Thoracic aorta (tissue), 2 donors: ENCODE measurements at regions not wholly inside any gene's neighbourhood (a gene's known extent, or its start where the extent isn't known, plus 50 kb on each side); places are given as distances from the start of the nearest gene placed in this dataset.
"Not testable (repeated sequence)": the region's sequence is repeated elsewhere in the genome, so short reads cannot be mapped to it uniquely, and the experiment has no call there.

Experiments used
- ATAC-seq: fragments of 150-250 bp; one replicate; pipeline ENCODE4 v1.8.0; 2017; ENCODE audit warnings: low read depth; ENCODE audit not compliant: insufficient number of reproducible peaks, low FRiP score
- DNase-seq: peaks from one replicate; pipeline ENCODE4 v3.0.0-alpha.2; 2020; ENCODE audit warnings: low spot score
- H3K27ac ChIP-seq, 2 donors: fragments of 200-600 bp; sonication (generic); 1 replicate in 1 of 2; 2 replicates in 1 of 2; pipeline ENCODE4 v1.5.1; 2016; ENCODE audit warnings: mild to moderate bottlenecking in 2 of 2, moderate library complexity in 2 of 2
- H3K27me3 ChIP-seq: fragments of 200-600 bp; sonication (generic); replicated peaks from 2 replicates; pipeline ENCODE4 v1.6.0; 2016; ENCODE audit warnings: mild to moderate bottlenecking; ENCODE audit not compliant: insufficient read depth
- H3K36me3 ChIP-seq: fragments of 200-600 bp; sonication (generic); one replicate; pipeline ENCODE4 v1.5.1; 2016
- H3K4me1 ChIP-seq, 2 donors: fragments of 200-600 bp; sonication (generic); 1 replicate in 1 of 2; 2 replicates in 1 of 2; pipeline versions ENCODE4 v1.5.1 to v1.6.0; 2016; ENCODE audit warnings: low read depth in 2 of 2, mild to moderate bottlenecking in 1 of 2; ENCODE audit not compliant: control insufficient read depth in 1 of 2
- H3K4me3 ChIP-seq: fragments of 200-600 bp; sonication (generic); 2 replicates; pipeline ENCODE4 v1.5.1; 2016; ENCODE audit warnings: mild to moderate bottlenecking
- H3K9me3 ChIP-seq: fragments of 200-600 bp; sonication (generic); 2 replicates; pipeline ENCODE4 v1.5.1; 2016
- TF ChIP-seq, protein P1 (sequence below): fragments of 200-600 bp; sonication (generic); IDR thresholded peaks from one replicate; pipeline ENCODE4 v1.5.1; 2019; ENCODE audit warnings: antibody characterized with exemption

DNA sequence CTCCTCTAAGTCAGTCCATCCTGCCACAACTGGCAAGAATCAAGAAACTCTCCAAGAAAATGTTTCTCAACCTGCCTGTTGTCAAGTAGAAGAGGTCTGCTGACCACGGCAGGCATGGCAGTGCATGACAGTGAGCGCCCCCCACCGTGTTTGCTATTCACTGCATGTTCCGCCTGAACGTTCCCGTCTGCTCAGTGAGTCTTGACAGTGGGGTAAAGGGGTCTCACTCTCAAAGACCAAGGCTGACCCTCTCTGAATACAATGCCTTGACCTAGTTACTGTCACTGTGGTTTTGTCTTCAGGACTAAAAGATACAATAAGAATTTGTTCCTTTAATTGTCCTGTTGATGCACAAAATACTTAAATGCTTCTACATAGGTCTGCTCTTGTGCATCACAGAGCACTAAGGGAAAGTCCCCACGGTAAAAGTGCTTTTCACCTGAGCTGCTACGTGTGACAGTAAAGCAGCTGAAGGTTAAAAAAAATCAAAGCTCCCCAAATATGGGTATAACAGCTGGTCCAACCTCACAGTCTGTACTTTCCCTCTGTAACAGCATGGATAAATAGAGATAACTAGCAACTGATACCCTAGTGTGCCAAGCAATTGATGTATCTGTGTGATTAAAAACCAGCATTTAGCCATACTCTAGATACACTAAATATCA, 555.8 kb upstream of the ZNF337 start:
- not testable (repeated sequence) for H3K36me3 ChIP-seq, H3K9me3 ChIP-seq, DNase-seq, H3K27ac ChIP-seq, H3K4me1 ChIP-seq, H3K27me3 ChIP-seq, H3K4me3 ChIP-seq, ATAC-seq

DNA sequence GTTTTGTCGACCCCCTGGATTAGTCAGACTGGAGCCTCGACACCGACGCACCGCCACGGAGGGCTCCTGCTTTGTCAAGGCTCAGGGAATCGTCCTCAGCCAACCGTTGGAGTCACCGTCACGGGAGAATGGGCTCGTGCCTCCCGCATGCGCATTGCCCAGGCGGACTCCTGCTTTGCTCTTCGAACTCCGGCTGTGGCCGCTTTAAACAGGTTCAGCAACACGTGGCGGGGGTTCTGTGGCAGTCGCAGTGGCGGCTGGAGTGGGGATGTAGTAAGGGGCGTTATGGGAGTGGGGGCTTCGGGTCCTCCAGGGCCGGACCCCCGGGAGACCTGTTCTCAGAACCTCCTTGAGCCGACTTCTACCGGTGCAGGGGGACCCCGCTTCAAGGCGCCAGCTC, 554.7 kb upstream of the ZNF337 start:
- H3K27ac ChIP-seq, DNase-seq, ATAC-seq, H3K27me3 ChIP-seq, H3K4me3 ChIP-seq, H3K9me3 ChIP-seq, H3K4me1 ChIP-seq, H3K36me3 ChIP-seq: not testable (repeated sequence)

DNA sequence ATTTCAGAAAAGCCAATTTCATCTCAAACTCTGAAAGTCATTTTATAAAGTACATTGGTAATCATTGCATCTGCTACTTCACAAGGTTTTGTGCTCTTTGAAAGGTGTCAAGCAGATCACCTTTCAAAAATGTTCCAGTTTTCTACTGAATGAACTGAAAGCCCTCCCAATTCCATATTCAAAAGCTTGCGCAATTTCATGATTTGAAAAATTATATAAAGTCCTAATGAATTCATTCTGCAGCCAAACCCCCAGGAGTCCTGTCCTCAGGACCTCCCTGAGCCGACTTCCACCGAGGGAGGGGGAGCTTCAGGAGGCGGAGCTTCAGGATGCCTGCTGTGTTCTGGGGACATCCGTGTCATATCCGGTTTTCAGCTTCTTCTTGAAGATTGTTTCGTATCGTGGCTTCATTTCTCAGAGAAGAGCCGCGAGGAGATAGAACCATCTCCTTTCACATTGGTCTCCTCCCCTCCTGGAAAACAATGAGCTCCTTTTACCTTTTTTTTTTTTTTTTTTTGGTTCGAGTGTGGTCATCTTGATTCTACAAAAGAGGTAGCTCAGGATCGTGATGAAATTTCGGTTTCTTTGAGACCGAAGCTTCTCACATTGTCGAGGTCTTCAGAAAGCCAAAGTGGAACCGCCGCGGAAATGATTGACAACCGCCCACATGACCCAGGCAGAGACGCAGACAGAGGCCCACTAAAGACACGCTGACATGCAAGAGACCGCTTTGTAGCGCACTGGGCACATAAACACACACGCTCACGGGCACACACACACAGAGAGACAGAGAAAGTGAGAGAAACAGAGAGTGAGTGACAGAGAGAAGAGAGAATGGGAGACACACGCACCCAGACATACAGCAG, 553.8 kb upstream of the ZNF337 start:
- not testable (repeated sequence) for H3K36me3 ChIP-seq, H3K4me1 ChIP-seq, H3K4me3 ChIP-seq, ATAC-seq, H3K27me3 ChIP-seq, DNase-seq, H3K9me3 ChIP-seq, H3K27ac ChIP-seq

DNA sequence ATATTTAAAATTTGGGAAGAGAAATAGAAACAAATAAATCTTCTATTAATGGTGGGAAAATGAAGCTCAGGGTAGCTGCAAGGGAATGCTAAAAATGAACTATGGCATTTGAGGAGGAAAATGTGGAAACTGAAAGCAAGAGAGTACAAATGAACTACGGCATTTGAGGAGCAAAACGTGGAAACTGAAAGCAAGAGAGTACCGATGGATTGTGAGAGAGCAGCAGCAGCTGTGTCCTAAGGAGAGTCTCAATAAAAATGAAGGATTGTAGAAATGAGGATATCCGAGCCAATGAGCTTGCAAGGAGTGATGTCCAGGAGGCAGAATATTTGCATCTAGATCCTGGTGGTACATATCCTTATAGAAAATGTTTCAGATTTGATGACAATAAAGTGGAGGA, 547.1 kb upstream of the ZNF337 start:
- TF ChIP-seq, protein P1, sequence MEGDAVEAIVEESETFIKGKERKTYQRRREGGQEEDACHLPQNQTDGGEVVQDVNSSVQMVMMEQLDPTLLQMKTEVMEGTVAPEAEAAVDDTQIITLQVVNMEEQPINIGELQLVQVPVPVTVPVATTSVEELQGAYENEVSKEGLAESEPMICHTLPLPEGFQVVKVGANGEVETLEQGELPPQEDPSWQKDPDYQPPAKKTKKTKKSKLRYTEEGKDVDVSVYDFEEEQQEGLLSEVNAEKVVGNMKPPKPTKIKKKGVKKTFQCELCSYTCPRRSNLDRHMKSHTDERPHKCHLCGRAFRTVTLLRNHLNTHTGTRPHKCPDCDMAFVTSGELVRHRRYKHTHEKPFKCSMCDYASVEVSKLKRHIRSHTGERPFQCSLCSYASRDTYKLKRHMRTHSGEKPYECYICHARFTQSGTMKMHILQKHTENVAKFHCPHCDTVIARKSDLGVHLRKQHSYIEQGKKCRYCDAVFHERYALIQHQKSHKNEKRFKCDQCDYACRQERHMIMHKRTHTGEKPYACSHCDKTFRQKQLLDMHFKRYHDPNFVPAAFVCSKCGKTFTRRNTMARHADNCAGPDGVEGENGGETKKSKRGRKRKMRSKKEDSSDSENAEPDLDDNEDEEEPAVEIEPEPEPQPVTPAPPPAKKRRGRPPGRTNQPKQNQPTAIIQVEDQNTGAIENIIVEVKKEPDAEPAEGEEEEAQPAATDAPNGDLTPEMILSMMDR = no peak
- H3K4me1 ChIP-seq = no peaks in the 10 kb centered on the region
- H3K4me3 ChIP-seq = no peak overlapping the region
- no peak for DNase-seq
- H3K27me3 ChIP-seq = no peaks in the 10 kb centered on the region
- ATAC-seq = no peak
- H3K36me3 ChIP-seq = no peaks in the 10 kb centered on the region
- H3K9me3 ChIP-seq = no peaks in the 10 kb centered on the region
- no peak overlapping the region for H3K27ac ChIP-seq

DNA sequence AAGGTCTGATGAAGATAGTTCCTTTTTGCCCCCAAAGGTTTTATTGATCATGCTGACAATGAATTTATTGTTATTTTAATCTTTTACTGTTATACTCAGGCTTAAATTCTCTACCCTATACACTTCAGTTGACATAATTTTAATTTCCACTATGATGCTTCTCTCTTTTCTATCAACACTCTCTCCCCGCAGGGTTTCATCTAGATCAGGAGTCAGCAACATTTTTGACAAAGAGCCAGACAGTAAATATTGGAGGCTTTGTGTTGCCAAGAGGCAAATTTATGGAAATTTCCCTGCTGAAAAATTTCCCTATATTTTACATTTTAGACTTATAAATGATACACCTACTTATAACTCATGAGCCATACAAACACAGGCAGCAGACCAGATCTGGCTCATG, 524.0 kb upstream of the ZNF337 start:
- not testable (repeated sequence) for H3K36me3 ChIP-seq, H3K4me3 ChIP-seq, ATAC-seq

DNA sequence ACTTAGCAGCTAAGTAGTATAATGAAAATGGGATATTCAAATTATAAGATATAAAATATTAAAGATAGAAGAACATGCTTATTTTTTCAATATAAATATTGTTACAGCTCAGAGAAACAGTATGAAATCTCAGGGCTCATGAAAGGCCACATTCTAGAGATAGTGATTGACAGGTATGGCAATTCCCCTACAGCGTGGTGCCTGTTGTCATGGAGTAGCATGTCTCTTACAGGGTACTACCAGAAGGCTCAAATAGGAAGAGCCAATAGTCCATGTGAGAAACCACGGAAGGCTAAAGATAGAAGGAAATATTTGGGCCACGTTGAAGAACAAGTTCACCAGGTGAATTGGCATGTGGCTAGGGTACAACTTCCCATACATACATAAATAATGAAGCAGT, 522.9 kb upstream of the ZNF337 start:
- not testable (repeated sequence) for ATAC-seq, H3K36me3 ChIP-seq, H3K9me3 ChIP-seq

More for the DNA sequence above, 524.0 kb upstream of the ZNF337 start:
- not testable (repeated sequence) for H3K27me3 ChIP-seq, H3K9me3 ChIP-seq, DNase-seq, H3K27ac ChIP-seq, H3K4me1 ChIP-seq

DNA sequence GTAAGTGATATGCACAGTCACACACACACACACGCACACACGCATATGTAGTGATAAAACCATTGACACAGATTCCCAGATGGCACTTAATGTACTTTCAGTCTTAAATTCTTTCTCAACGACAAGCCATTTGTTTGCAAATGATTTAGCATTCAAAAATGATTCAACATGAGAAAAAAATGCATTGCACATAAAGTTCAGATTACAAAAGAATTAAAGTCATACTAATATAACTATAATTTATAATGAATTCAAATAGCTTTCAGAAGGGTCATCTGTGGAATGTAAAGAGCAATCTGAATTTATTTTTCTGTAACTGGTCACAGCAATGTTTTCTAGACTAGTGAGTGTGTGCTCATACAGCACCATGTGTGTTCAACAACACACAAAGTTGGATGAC, 521.6 kb upstream of the ZNF337 start:
- Histone ChIP-seq H3K4me3 (no peak overlapping the region), H3K36me3 (no peaks in the 10 kb centered on the region), H3K27ac (no peak overlapping the region), H3K27me3 (no peaks in the 10 kb centered on the region), H3K4me1 (no peaks in the 10 kb centered on the region), H3K9me3 (no peaks in the 10 kb centered on the region)
- ATAC-seq = no peak
- TF ChIP-seq, protein P1 = no peak
- DNase-seq = no peak

More for the DNA sequence above, 522.9 kb upstream of the ZNF337 start:
- H3K4me3 ChIP-seq, H3K27ac ChIP-seq, DNase-seq, H3K27me3 ChIP-seq, H3K4me1 ChIP-seq: not testable (repeated sequence)
